HEK293 (cell line): ENCODE measurements at regions not wholly inside any gene's neighbourhood (a gene's known extent, or its start where the extent isn't known, plus 50 kb on each side); places are given as distances from the start of the nearest gene placed in this dataset.

Source experiments
- CTCF ChIA-PET: fragments of 350-600 bp; formaldehyde crosslinking; extraction: SDS; loops from one replicate; lab custom pipeline; 2021; ENCODE audit warnings: antibody characterized with exemption; lab: Yijun Ruan, JAX
- POLR2A ChIA-PET: fragments of 300-600 bp; formaldehyde crosslinking; extraction: SDS; loops from one replicate; lab custom pipeline; 2020; ENCODE audit warnings: antibody characterized with exemption, inconsistent platforms; lab: Yijun Ruan, JAX
- H3K27ac ChIP-seq: fragments of 200-500 bp; sonication (Bioruptor generic); 2 replicates; pipeline ENCODE4 v1.5.1; 2014; ENCODE audit warnings: low read depth, low read length, control low read depth, inconsistent platforms; ENCODE audit errors: extremely low read depth
- H3K36me3 ChIP-seq, 2 experiments: fragments of 200-500 bp in 1 of 2; sonication (Bioruptor generic) in 1 of 2; 1 replicate in 1 of 2; 2 replicates in 1 of 2; pipeline ENCODE4 v1.5.1; 2014 to 2017; ENCODE audit warnings: inconsistent platforms in 2 of 2, low read length in 2 of 2; ENCODE audit not compliant: control insufficient read depth in 2 of 2, insufficient read depth in 1 of 2
- H3K4me1 ChIP-seq: fragments of 200-500 bp; sonication (Bioruptor generic); 2 replicates; pipeline ENCODE4 v1.5.1; 2014; ENCODE audit warnings: mild to moderate bottlenecking, low read length, inconsistent platforms; ENCODE audit not compliant: control insufficient read depth, insufficient read depth
- H3K4me3 ChIP-seq: 2 replicates; pipeline ENCODE4 v1.5.1; 2011; ENCODE audit warnings: low read depth, mild to moderate bottlenecking, control low read depth, low read length, moderate library complexity
- H3K9me3 ChIP-seq: fragments of 200-500 bp; sonication (Bioruptor generic); 2 replicates; pipeline ENCODE4 v1.5.1; 2014; ENCODE audit warnings: low read depth, low read length, inconsistent platforms; ENCODE audit not compliant: control insufficient read depth, insufficient read depth
- GLIS1 ChIP-seq: fragments of 450-650 bp; formaldehyde crosslinking; IDR thresholded peaks from 2 replicates; pipeline ENCODE4 v1.5.1; 2016; ENCODE audit warnings: missing biosample characterization, missing genetic modification characterization
- KLF8 ChIP-seq: fragments of 450-650 bp; formaldehyde crosslinking; IDR thresholded peaks from 2 replicates; pipeline ENCODE4 v1.5.1; 2016; ENCODE audit warnings: missing biosample characterization, missing genetic modification characterization
- SETDB1 ChIP-seq: IDR thresholded peaks from one replicate; pipeline ENCODE4 v1.6.1; 2017; ENCODE audit warnings: mild to moderate bottlenecking, low read length, moderate library complexity, mixed read lengths; ENCODE audit not compliant: insufficient read length
- YY1 ChIP-seq: fragments of 450-650 bp; formaldehyde crosslinking; IDR thresholded peaks from 2 replicates; pipeline ENCODE4 v1.5.1; 2018; ENCODE audit warnings: missing biosample characterization, missing genetic modification characterization
- ZNF133 ChIP-seq: fragments of 450-650 bp; formaldehyde crosslinking; IDR thresholded peaks from 2 replicates; pipeline ENCODE4 v1.5.1; 2016; ENCODE audit warnings: missing biosample characterization, missing genetic modification characterization
- ZNF292 ChIP-seq: fragments of 450-650 bp; formaldehyde crosslinking; IDR thresholded peaks from 2 replicates; pipeline ENCODE4 v1.5.1; 2016; ENCODE audit warnings: low read depth, missing biosample characterization, missing genetic modification characterization, borderline replicate concordance
- ZNF302 ChIP-seq: fragments of 450-650 bp; formaldehyde crosslinking; IDR thresholded peaks from 2 replicates; pipeline ENCODE4 v1.5.1; 2016; ENCODE audit warnings: missing biosample characterization, missing genetic modification characterization, low read depth
- ZNF366 ChIP-seq: fragments of 450-650 bp; formaldehyde crosslinking; conservative IDR thresholded peaks from 2 replicates; pipeline ENCODE4 v1.5.1; 2016; ENCODE audit warnings: missing biosample characterization, missing genetic modification characterization
- ZNF37A ChIP-seq: fragments of 450-650 bp; IDR thresholded peaks from 2 replicates; pipeline ENCODE4 v1.5.1; 2018; ENCODE audit warnings: missing biosample characterization, missing genetic modification characterization
- ZNF394 ChIP-seq: fragments of 450-650 bp; formaldehyde crosslinking; IDR thresholded peaks from 2 replicates; pipeline ENCODE4 v1.5.1; 2016; ENCODE audit warnings: missing biosample characterization, missing genetic modification characterization, mild to moderate bottlenecking, moderate library complexity, borderline replicate concordance
- ZNF518A ChIP-seq: fragments of 450-650 bp; formaldehyde crosslinking; conservative IDR thresholded peaks from 2 replicates; pipeline ENCODE4 v1.5.1; 2016; ENCODE audit warnings: low read depth, missing biosample characterization, missing genetic modification characterization
- ZNF544 ChIP-seq: fragments of 450-650 bp; formaldehyde crosslinking; IDR thresholded peaks from 2 replicates; pipeline ENCODE4 v1.5.0; 2017; ENCODE audit warnings: missing biosample characterization, missing genetic modification characterization
- ZNF561 ChIP-seq: fragments of 450-650 bp; IDR thresholded peaks from 2 replicates; pipeline ENCODE4 v1.5.1; 2018; ENCODE audit warnings: missing biosample characterization, missing genetic modification characterization, borderline replicate concordance
- ZNF624 ChIP-seq: fragments of 450-650 bp; formaldehyde crosslinking; IDR thresholded peaks from 2 replicates; pipeline ENCODE4 v1.5.1; 2017; ENCODE audit warnings: missing biosample characterization, missing genetic modification characterization
- ZNF707 ChIP-seq: fragments of 450-650 bp; formaldehyde crosslinking; IDR thresholded peaks from 2 replicates; pipeline ENCODE4 v1.5.1; 2016; ENCODE audit warnings: missing biosample characterization, missing genetic modification characterization
- ZNF747 ChIP-seq: fragments of 450-650 bp; formaldehyde crosslinking; IDR thresholded peaks from 2 replicates; pipeline ENCODE4 v1.5.1; 2016; ENCODE audit warnings: missing biosample characterization, missing genetic modification characterization
- ZNF785 ChIP-seq: fragments of 450-650 bp; formaldehyde crosslinking; IDR thresholded peaks from 2 replicates; pipeline ENCODE4 v1.5.1; 2016; ENCODE audit warnings: missing biosample characterization, missing genetic modification characterization
- ZNF791 ChIP-seq: fragments of 450-650 bp; formaldehyde crosslinking; IDR thresholded peaks from 2 replicates; pipeline ENCODE4 v1.5.1; 2016; ENCODE audit warnings: missing biosample characterization, missing genetic modification characterization
- ZSCAN30 ChIP-seq: fragments of 450-650 bp; IDR thresholded peaks from 2 replicates; pipeline ENCODE4 v1.5.1; 2018; ENCODE audit warnings: missing biosample characterization, mild to moderate bottlenecking, missing genetic modification characterization, moderate library complexity

DNA sequence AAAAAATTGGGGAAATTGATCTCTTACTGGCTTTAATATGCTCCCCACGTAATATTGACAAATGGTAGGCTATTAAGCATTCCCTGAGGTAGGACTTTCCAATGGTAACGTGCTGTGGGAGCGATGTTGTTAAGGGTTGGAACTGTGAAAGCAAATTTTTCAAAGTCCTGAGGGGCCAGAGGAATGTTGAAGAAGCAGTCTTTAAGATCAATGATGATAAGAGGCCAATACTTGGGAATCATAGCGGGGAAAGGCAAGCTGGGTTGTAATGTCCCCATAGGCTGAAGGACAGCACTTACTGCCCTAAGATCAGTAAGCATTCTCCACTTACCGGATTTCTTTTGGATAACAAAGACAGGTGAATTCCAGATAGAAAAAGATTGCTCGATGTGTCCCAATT, 69.6 kb upstream of the ARL4D start:
- Histone ChIP-seq H3K27ac (no peak overlapping the region), H3K9me3 (no peaks in the 10 kb centered on the region), H3K4me1 (no peaks in the 10 kb centered on the region), H3K4me3 (no peak overlapping the region), H3K36me3 (no peaks in the 10 kb centered on the region)
- CTCF ChIA-PET = interaction anchor here (0.7 to 2.0 kb wide), 5 partner anchors 10 to 304 kb away, joined by 3 to 4 read pairs (median 3); no protein-coding TSS in a partner anchor
- TF ChIP-seq ZNF37A (no peak), KLF8 (tag by site-specific recombination) (no peak), ZNF791 (tag by site-specific recombination) (no peak), ZNF561 (no peak)
- POLR2A ChIA-PET = no interaction called here

DNA sequence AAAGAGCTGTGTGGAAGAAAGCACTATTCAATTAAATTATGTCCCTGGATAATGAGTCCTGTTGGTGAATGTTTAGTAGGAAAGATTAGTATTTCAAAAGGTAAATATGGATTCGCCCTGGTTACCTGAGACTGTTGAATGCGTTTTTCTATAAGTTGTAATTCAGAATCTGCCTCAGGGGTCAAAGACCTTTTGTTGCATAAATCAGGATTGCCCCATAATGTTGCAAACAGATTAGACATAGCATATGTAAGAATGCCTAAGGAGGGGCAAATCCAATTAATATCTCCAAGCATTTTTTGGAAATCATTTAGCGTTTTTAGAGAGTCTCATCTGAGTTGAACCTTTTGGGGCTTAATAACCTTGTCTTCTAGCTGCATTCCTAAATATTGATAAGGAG, 70.1 kb upstream of the ARL4D start:
- Histone ChIP-seq H3K4me3 (no peak overlapping the region), H3K9me3 (no peaks in the 10 kb centered on the region)
- POLR2A ChIA-PET = no interaction called here
- TF ChIP-seq ZNF544 (tag by site-specific recombination) = no peak
- no peak for TF ChIP-seq ZNF791 (tag by site-specific recombination)
- no peak for TF ChIP-seq ZNF133 (tag by site-specific recombination)
- no peak for TF ChIP-seq ZNF518A (tag by site-specific recombination)
- no peak for TF ChIP-seq ZNF394 (tag by site-specific recombination)
- TF ChIP-seq ZNF624 = no peak
- no peak for TF ChIP-seq ZNF707
- TF ChIP-seq ZNF747 (tag by site-specific recombination) = no peak
- no peak for TF ChIP-seq YY1 (tag by site-specific recombination)
- TF ChIP-seq ZNF292 (tag by site-specific recombination) = no peak
- no peak for TF ChIP-seq ZNF785
- no peak for TF ChIP-seq ZSCAN30
- TF ChIP-seq GLIS1 (tag by site-specific recombination) = no peak
- no peak for TF ChIP-seq ZNF37A
- no peak for TF ChIP-seq ZNF366 (tag by site-specific recombination)
- TF ChIP-seq, all 188 proteins: peak for 0
- Histone ChIP-seq H3K4me1 (no peaks in the 10 kb centered on the region), H3K27ac (no peak overlapping the region), H3K36me3 (no peaks in the 10 kb centered on the region)
- CTCF ChIA-PET = interaction anchor here (0.7 to 2.0 kb wide), 3 partner anchors 14 to 142 kb away, joined by 3 to 4 read pairs (median 3); no protein-coding TSS in a partner anchor

DNA sequence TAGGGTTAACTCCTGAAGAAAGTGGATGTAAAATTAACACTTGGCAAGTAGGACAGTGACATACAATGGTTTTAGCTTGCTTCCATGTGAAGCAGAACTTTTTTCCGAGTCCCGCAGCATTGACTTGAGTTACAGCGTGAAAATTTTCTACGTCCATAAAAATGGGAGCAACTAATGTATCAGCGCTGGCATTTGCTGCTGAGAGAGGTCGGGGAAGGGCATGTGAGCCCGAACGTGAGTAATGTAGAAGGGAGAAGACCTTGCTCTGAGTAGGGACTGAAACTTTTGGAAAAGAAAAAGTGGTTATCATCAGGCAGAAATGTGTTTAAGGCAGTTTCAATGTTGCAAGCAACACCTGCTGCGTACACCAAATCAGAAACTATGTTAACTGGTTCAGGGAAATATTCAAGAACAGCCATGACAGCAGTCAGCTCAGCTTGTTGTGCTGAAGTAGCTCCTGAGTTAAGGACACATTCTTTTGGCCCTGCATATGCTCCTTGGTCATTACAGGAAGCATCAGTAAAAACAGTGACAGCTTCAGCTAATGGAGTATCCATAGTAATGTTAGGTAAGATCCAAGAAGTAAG, 70.9 kb upstream of the ARL4D start:
- Histone ChIP-seq H3K4me3 (no peak overlapping the region), H3K36me3 (no peaks in the 10 kb centered on the region), H3K9me3 (no peaks in the 10 kb centered on the region), H3K27ac (no peak overlapping the region), H3K4me1 (no peaks in the 10 kb centered on the region)
- TF ChIP-seq ZNF133 (tag by site-specific recombination) (peak; percentile 89), ZNF302 (tag by site-specific recombination) (no peak), SETDB1 (peak; percentile 43)
- POLR2A ChIA-PET = interaction anchor here (0.6 kb wide), 1 partner anchor 13 kb away, joined by 5 read pairs; no protein-coding TSS in a partner anchor
- CTCF ChIA-PET = interaction anchor here (1.3 kb wide), 1 partner anchor 135 kb away, joined by 3 read pairs; no protein-coding TSS in a partner anchor
